ENCODE measurements at regions not wholly inside any gene's neighbourhood (a gene's known extent, or its start where the extent isn't known, plus 50 kb on each side); places are given as distances from the start of the nearest gene placed in this dataset.

- Histone ChIP-seq H3K18ac (ENCODE audit: low read length) (no peak overlapping the region), H4K8ac (ENCODE audit: low read depth, low read length) (no peak overlapping the region), H3K27ac (ENCODE audit: low read depth, low read length) (no peak overlapping the region), H2BK5ac (ENCODE audit: low read depth, low read length, poor library complexity) (no peak overlapping the region), H3K27me3 (ENCODE audit: insufficient read depth, low read length) (no peaks in the 10 kb centered on the region), H3K4ac (ENCODE audit: low read depth, low read length) (no peak overlapping the region), H4K91ac (ENCODE audit: low read depth, low read length) (no peak overlapping the region), H3K23ac (ENCODE audit: low read length) (peak overlapping the region; percentile 24), H3K14ac (ENCODE audit: low read length) (no peak overlapping the region), H3K79me2 (ENCODE audit: control insufficient read depth, insufficient read depth, low read length, poor library complexity) (no peaks in the 10 kb centered on the region), H3K79me1 (ENCODE audit: low read length) (no peaks in the 10 kb centered on the region), H3K4me1 (ENCODE audit: control insufficient read depth in 1 of 2, insufficient read depth in 2 of 2, low read length in 2 of 2) (peaks cover 4% of the 10 kb centered on the region in 2 experiments), H2BK12ac (ENCODE audit: low read length) (no peak overlapping the region), H2BK120ac (ENCODE audit: insufficient read depth, low read length, poor library complexity) (no peak overlapping the region), H2AK5ac (ENCODE audit: low read length) (no peak overlapping the region), H3K4me2 (ENCODE audit: low read length) (no peak overlapping the region), H4K12ac (ENCODE audit: low read depth, low read length) (no peak overlapping the region), H3K36me3 (ENCODE audit: control insufficient read depth in 1 of 2, insufficient read depth in 2 of 2, low read length in 2 of 2) (no peaks in the 10 kb centered on the region), H2AFZ (ENCODE audit: insufficient read depth, low read length, poor library complexity) (no peak overlapping the region), H3K9me3 (ENCODE audit: insufficient read depth, low read depth, low read length) (peaks cover 5% of the 10 kb centered on the region), H3K4me3 (ENCODE audit: low read depth, low read length) (peak overlapping the region; percentile 20), H3K9ac (ENCODE audit: low read length) (no peak overlapping the region)
- WGBS (ENCODE audit: extremely low coverage, insufficient coverage, insufficient read length) = no CpG with 5 or more reads among the region's 8 CpGs
- DNase-seq = no peak
Observed at GRCh38 chr6:169991913-169992312, 240.5 kb downstream of the ERMARD start.

GRCh38 chr6:169991031-169991390 lies 239.6 kb downstream of the ERMARD start:
- no peaks in the 10 kb centered on the region for H3K79me1 ChIP-seq (ENCODE audit: low read length)
- H3K79me2 ChIP-seq (ENCODE audit: control insufficient read depth, insufficient read depth, low read length, poor library complexity) = no peaks in the 10 kb centered on the region
- no peak overlapping the region for H2AFZ ChIP-seq (ENCODE audit: insufficient read depth, low read length, poor library complexity)
- no peak overlapping the region for H3K18ac ChIP-seq (ENCODE audit: low read length)
- H3K9ac ChIP-seq (ENCODE audit: low read length) = no peak overlapping the region
- H3K23ac ChIP-seq (ENCODE audit: low read length) = no peak overlapping the region
- H3K27ac ChIP-seq (ENCODE audit: low read depth, low read length) = no peak overlapping the region
- peaks cover 4% of the 10 kb centered on the region in 2 experiments for H3K4me1 ChIP-seq (ENCODE audit: control insufficient read depth in 1 of 2, insufficient read depth in 2 of 2, low read length in 2 of 2)
- H3K4me3 ChIP-seq (ENCODE audit: low read depth, low read length) = no peak overlapping the region
- H2BK120ac ChIP-seq (ENCODE audit: insufficient read depth, low read length, poor library complexity) = no peak overlapping the region
- DNase-seq = no peak
- H3K4ac ChIP-seq (ENCODE audit: low read depth, low read length) = no peak overlapping the region
- H3K4me2 ChIP-seq (ENCODE audit: low read length) = no peak overlapping the region
- H4K12ac ChIP-seq (ENCODE audit: low read depth, low read length) = no peak overlapping the region
- peaks cover 3% of the 10 kb centered on the region for H3K9me3 ChIP-seq (ENCODE audit: insufficient read depth, low read depth, low read length)
- no peak overlapping the region for H4K8ac ChIP-seq (ENCODE audit: low read depth, low read length)
- H4K91ac ChIP-seq (ENCODE audit: low read depth, low read length) = no peak overlapping the region
- H3K36me3 ChIP-seq (ENCODE audit: control insufficient read depth in 1 of 2, insufficient read depth in 2 of 2, low read length in 2 of 2) = no peaks in the 10 kb centered on the region
- H3K14ac ChIP-seq (ENCODE audit: low read length) = no peak overlapping the region
- no peaks in the 10 kb centered on the region for H3K27me3 ChIP-seq (ENCODE audit: insufficient read depth, low read length)
- WGBS (ENCODE audit: extremely low coverage, insufficient coverage, insufficient read length) = no CpG with 5 or more reads among the region's 8 CpGs
- no peak overlapping the region for H2BK5ac ChIP-seq (ENCODE audit: low read depth, low read length, poor library complexity)
- no peak overlapping the region for H2BK12ac ChIP-seq (ENCODE audit: low read length)
- H2AK5ac ChIP-seq (ENCODE audit: low read length) = no peak overlapping the region

GRCh38 chr6:169990095-169991030 lies 238.9 kb downstream of the ERMARD start:
- H3K36me3 ChIP-seq (ENCODE audit: control insufficient read depth in 1 of 2, insufficient read depth in 2 of 2, low read length in 2 of 2) = no peaks in the 10 kb centered on the region
- no peaks in the 10 kb centered on the region for H3K79me1 ChIP-seq (ENCODE audit: low read length)
- WGBS (ENCODE audit: extremely low coverage, insufficient coverage, insufficient read length) = no CpG with 5 or more reads among the region's 32 CpGs
- H3K23ac ChIP-seq (ENCODE audit: low read length) = no peak overlapping the region
- H3K27me3 ChIP-seq (ENCODE audit: insufficient read depth, low read length) = no peaks in the 10 kb centered on the region
- H2AFZ ChIP-seq (ENCODE audit: insufficient read depth, low read length, poor library complexity) = no peak overlapping the region
- no peak overlapping the region for H3K27ac ChIP-seq (ENCODE audit: low read depth, low read length)
- no peak overlapping the region for H3K4me2 ChIP-seq (ENCODE audit: low read length)
- H4K8ac ChIP-seq (ENCODE audit: low read depth, low read length) = no peak overlapping the region
- H4K91ac ChIP-seq (ENCODE audit: low read depth, low read length) = no peak overlapping the region
- H2AK5ac ChIP-seq (ENCODE audit: low read length) = no peak overlapping the region
- H2BK5ac ChIP-seq (ENCODE audit: low read depth, low read length, poor library complexity) = no peak overlapping the region
- H3K4me1 ChIP-seq (ENCODE audit: control insufficient read depth in 1 of 2, insufficient read depth in 2 of 2, low read length in 2 of 2) = peaks cover 4% of the 10 kb centered on the region in 2 experiments
- no peak overlapping the region for H4K12ac ChIP-seq (ENCODE audit: low read depth, low read length)
- H3K14ac ChIP-seq (ENCODE audit: low read length) = no peak overlapping the region
- no peak overlapping the region for H3K18ac ChIP-seq (ENCODE audit: low read length)
- no peak overlapping the region for H2BK120ac ChIP-seq (ENCODE audit: insufficient read depth, low read length, poor library complexity)
- H2BK12ac ChIP-seq (ENCODE audit: low read length) = no peak overlapping the region
- H3K9ac ChIP-seq (ENCODE audit: low read length) = no peak overlapping the region
- H3K79me2 ChIP-seq (ENCODE audit: control insufficient read depth, insufficient read depth, low read length, poor library complexity) = no peaks in the 10 kb centered on the region
- H3K4me3 ChIP-seq (ENCODE audit: low read depth, low read length) = no peak overlapping the region
- DNase-seq = peak; percentile 31 to 38
- H3K4ac ChIP-seq (ENCODE audit: low read depth, low read length) = no peak overlapping the region
- H3K9me3 ChIP-seq (ENCODE audit: insufficient read depth, low read depth, low read length) = peaks cover 5% of the 10 kb centered on the region

GRCh38 chr6:169989594-169989993 lies 238.2 kb downstream of the ERMARD start:
- H3K23ac ChIP-seq (ENCODE audit: low read length) = no peak overlapping the region
- H3K18ac ChIP-seq (ENCODE audit: low read length) = no peak overlapping the region
- H4K8ac ChIP-seq (ENCODE audit: low read depth, low read length) = no peak overlapping the region
- H3K79me1 ChIP-seq (ENCODE audit: low read length) = no peaks in the 10 kb centered on the region
- H3K27ac ChIP-seq (ENCODE audit: low read depth, low read length) = no peak overlapping the region
- no peak overlapping the region for H2BK12ac ChIP-seq (ENCODE audit: low read length)
- H3K14ac ChIP-seq (ENCODE audit: low read length) = no peak overlapping the region
- no peak overlapping the region for H2BK5ac ChIP-seq (ENCODE audit: low read depth, low read length, poor library complexity)
- H3K4me2 ChIP-seq (ENCODE audit: low read length) = no peak overlapping the region
- H3K4me3 ChIP-seq (ENCODE audit: low read depth, low read length) = no peak overlapping the region
- H2AFZ ChIP-seq (ENCODE audit: insufficient read depth, low read length, poor library complexity) = no peak overlapping the region
- H4K91ac ChIP-seq (ENCODE audit: low read depth, low read length) = no peak overlapping the region
- WGBS (ENCODE audit: extremely low coverage, insufficient coverage, insufficient read length) = no CpG with 5 or more reads among the region's 8 CpGs
- no peak overlapping the region for H3K9ac ChIP-seq (ENCODE audit: low read length)
- no peaks in the 10 kb centered on the region for H3K27me3 ChIP-seq (ENCODE audit: insufficient read depth, low read length)
- H3K4ac ChIP-seq (ENCODE audit: low read depth, low read length) = no peak overlapping the region
- H3K79me2 ChIP-seq (ENCODE audit: control insufficient read depth, insufficient read depth, low read length, poor library complexity) = no peaks in the 10 kb centered on the region
- DNase-seq = no peak
- H2AK5ac ChIP-seq (ENCODE audit: low read length) = no peak overlapping the region
- H3K4me1 ChIP-seq (ENCODE audit: control insufficient read depth in 1 of 2, insufficient read depth in 2 of 2, low read length in 2 of 2) = peaks cover 4% of the 10 kb centered on the region in 2 experiments
- peaks cover 5% of the 10 kb centered on the region for H3K9me3 ChIP-seq (ENCODE audit: insufficient read depth, low read depth, low read length)
- H4K12ac ChIP-seq (ENCODE audit: low read depth, low read length) = no peak overlapping the region
- no peak overlapping the region for H2BK120ac ChIP-seq (ENCODE audit: insufficient read depth, low read length, poor library complexity)
- no peaks in the 10 kb centered on the region for H3K36me3 ChIP-seq (ENCODE audit: control insufficient read depth in 1 of 2, insufficient read depth in 2 of 2, low read length in 2 of 2)

Measured in trophoblast cell (in vitro differentiated cells and primary cell).